ENCODE measurements at regions not wholly inside any gene's neighbourhood (a gene's known extent, or its start where the extent isn't known, plus 50 kb on each side); places are given as distances from the start of the nearest gene placed in this dataset.

GRCh38 chr2:65739927-65740326, 307.5 kb upstream of the SPRED2 start:
- TF ChIP-seq CTCF (conservative IDR thresholded peaks at IDR 0.05; ENCODE audit: low read depth, low read length) (no peak), FOS (IDR thresholded peaks at IDR 0.05; ENCODE audit: low read depth, low read length) (no peak)

Data from IMR-90 (cell line).